ENCODE measurements at regions not wholly inside any gene's neighbourhood (a gene's known extent, or its start where the extent isn't known, plus 50 kb on each side); places are given as distances from the start of the nearest gene placed in this dataset.

DNA sequence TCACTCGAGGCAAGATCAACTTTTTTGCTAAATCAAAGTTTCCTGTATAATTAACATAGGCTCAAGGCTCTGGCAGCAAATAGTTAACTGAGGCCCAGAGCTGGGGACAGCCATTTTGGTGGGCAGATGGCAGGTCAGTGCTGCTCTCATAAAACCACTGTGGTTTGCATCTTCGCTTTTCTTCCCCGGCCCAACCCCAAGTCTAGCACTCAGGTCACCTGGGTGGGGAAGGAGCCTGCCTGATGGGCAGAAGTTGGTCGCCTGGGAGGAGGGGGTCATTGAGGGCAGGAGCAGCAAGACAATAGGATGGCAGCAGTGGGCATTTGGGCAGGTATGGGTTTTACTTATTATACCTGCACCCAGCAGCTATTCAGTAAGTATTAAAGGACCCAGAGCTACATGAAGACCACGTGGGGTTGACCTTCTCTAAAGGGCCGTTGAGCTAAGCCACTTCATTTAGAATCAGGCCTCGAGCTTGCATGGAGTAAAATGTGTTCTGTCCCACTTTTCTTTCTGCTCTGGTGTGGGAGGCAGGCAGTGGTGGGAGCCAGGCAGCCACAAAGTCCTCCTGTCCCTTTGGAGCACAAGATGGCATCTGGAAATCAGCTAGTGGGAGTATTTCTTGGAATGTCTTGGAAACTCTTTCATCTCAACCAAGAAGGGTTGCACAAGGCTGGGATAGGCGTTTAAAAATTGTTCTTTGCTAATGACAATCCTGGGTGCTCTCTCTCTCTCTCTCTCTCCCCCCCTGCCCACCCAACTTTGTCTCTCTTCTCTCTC, 133.4 kb downstream of the SPAG6 start:
- H3K9me3 Mint-ChIP-seq (ENCODE audit: low read depth, unreplicated experiment): no peaks in the 10 kb centered on the region
- no peaks in the 10 kb centered on the region for H3K4me1 Mint-ChIP-seq (ENCODE audit: low read depth, unreplicated experiment)
- intact Hi-C loops (cut with micrococcal nuclease; ENCODE audit: unreplicated experiment): no loop called here
- CTCF ChIA-PET: no interaction called here
- no peak overlapping the region for H3K4me3 Mint-ChIP-seq (ENCODE audit: low read depth, unreplicated experiment)
- no peaks in the 10 kb centered on the region for H3K36me3 Mint-ChIP-seq (ENCODE audit: insufficient read depth, unreplicated experiment)
- no peak for DNase-seq
- no peak overlapping the region for H3K27ac Mint-ChIP-seq (ENCODE audit: unreplicated experiment)
- BruUV-seq (replicated peaks): no TSS peak
- peaks cover 29% of the 10 kb centered on the region for H3K27me3 Mint-ChIP-seq (ENCODE audit: unreplicated experiment)
- TF ChIP-seq, protein P1, sequence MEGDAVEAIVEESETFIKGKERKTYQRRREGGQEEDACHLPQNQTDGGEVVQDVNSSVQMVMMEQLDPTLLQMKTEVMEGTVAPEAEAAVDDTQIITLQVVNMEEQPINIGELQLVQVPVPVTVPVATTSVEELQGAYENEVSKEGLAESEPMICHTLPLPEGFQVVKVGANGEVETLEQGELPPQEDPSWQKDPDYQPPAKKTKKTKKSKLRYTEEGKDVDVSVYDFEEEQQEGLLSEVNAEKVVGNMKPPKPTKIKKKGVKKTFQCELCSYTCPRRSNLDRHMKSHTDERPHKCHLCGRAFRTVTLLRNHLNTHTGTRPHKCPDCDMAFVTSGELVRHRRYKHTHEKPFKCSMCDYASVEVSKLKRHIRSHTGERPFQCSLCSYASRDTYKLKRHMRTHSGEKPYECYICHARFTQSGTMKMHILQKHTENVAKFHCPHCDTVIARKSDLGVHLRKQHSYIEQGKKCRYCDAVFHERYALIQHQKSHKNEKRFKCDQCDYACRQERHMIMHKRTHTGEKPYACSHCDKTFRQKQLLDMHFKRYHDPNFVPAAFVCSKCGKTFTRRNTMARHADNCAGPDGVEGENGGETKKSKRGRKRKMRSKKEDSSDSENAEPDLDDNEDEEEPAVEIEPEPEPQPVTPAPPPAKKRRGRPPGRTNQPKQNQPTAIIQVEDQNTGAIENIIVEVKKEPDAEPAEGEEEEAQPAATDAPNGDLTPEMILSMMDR (IDR thresholded peaks at IDR 0.05; ENCODE audit: unreplicated experiment): no peak

GRCh38 chr10:22479419-22479818, 134.1 kb downstream of the SPAG6 start:
- no peak overlapping the region for H3K27ac Mint-ChIP-seq (ENCODE audit: unreplicated experiment)

DNA sequence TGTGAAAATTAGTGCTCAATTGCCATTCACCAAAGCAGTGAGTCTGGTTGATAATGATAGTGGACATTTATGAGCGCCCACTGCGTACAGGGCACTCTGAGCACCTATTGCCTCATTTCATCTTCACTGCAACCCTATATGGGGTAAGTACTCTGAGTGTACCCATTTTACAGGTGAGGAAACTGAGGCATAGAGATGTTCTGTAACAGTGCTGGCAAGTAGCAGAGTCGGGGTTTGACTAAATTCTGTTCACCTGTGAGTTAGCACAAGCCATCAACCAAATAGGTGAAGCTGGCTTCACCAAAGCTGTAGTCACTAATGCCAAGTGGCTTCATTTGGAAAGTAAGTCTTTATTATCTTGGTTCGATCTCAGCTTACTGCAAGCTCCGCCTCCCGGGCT, 135.8 kb downstream of the SPAG6 start:
- Mint-ChIP-seq H3K9me3 (ENCODE audit: low read depth, unreplicated experiment) (no peaks in the 10 kb centered on the region), H3K4me3 (ENCODE audit: low read depth, unreplicated experiment) (no peak overlapping the region), H3K4me1 (ENCODE audit: low read depth, unreplicated experiment) (no peaks in the 10 kb centered on the region), H3K27ac (ENCODE audit: unreplicated experiment) (no peak overlapping the region), H3K36me3 (ENCODE audit: insufficient read depth, unreplicated experiment) (no peaks in the 10 kb centered on the region), H3K27me3 (ENCODE audit: unreplicated experiment) (peaks cover 10% of the 10 kb centered on the region)
- no TSS peak for BruUV-seq (replicated peaks)
- no peak for DNase-seq
- CTCF ChIA-PET: interaction anchor here (0.5 kb wide), 1 partner anchor 768 kb away, joined by 9 read pairs; no protein-coding TSS in a partner anchor
- TF ChIP-seq, protein P1 (IDR thresholded peaks at IDR 0.05; ENCODE audit: unreplicated experiment): no peak
- intact Hi-C loops (cut with micrococcal nuclease; ENCODE audit: unreplicated experiment): no loop called here

More at GRCh38 chr10:22479419-22479818, 134.1 kb downstream of the SPAG6 start:
- no TSS peak for BruUV-seq (replicated peaks)
- Mint-ChIP-seq H3K4me1 (ENCODE audit: low read depth, unreplicated experiment) (no peaks in the 10 kb centered on the region), H3K9me3 (ENCODE audit: low read depth, unreplicated experiment) (no peaks in the 10 kb centered on the region), H3K27me3 (ENCODE audit: unreplicated experiment) (peaks cover 27% of the 10 kb centered on the region), H3K4me3 (ENCODE audit: low read depth, unreplicated experiment) (no peak overlapping the region), H3K36me3 (ENCODE audit: insufficient read depth, unreplicated experiment) (no peaks in the 10 kb centered on the region)
- no peak for DNase-seq
- CTCF ChIA-PET: no interaction called here
- TF ChIP-seq, protein P1 (IDR thresholded peaks at IDR 0.05; ENCODE audit: unreplicated experiment): no peak
- intact Hi-C loops (cut with micrococcal nuclease; ENCODE audit: unreplicated experiment): no loop called here

DNA sequence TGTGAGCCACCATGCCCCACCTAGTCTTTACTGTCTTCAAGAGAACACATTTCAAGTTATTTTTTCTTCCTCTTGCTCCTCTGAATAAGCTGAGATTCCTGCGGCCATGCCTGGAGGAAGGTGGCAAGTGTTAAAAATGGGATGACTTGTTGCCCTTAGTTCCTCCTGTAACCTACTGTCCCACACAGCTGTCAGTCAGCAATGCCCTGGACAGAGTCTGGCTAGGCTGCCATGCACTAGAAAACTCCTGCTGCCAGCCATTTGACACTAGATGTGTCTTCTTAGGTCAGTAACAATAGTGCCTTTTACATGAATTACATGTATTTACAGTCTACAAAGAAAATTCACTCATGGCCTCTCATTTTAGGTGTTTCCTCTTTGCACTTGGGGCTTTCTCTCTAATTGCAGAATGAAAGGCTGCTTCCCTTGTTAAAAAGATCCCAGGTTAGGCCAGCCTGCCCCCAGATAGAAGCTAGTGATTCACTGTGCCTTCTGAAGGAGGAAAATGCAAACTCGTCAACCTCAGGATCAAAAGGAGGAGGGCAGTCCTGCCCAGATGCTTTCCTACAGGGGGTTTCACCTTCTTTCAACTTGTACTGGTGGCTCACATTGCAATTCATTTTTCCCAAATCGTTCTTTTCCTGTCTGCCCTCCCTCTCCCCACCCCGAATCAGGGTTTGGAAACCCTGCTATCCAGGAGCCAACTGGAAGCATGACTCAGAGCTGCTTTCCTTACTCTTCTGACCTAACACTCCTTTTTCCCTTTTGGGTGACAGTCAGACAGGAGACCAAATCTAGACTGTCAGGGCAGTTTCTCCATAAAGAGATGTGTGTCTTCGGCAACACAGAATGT, 136.6 kb downstream of the SPAG6 start:
- Mint-ChIP-seq H3K9me3 (ENCODE audit: low read depth, unreplicated experiment) (no peaks in the 10 kb centered on the region), H3K27me3 (ENCODE audit: unreplicated experiment) (peaks cover 2% of the 10 kb centered on the region), H3K27ac (ENCODE audit: unreplicated experiment) (no peak overlapping the region), H3K4me1 (ENCODE audit: low read depth, unreplicated experiment) (no peaks in the 10 kb centered on the region), H3K4me3 (ENCODE audit: low read depth, unreplicated experiment) (no peak overlapping the region), H3K36me3 (ENCODE audit: insufficient read depth, unreplicated experiment) (no peaks in the 10 kb centered on the region)
- no TSS peak for BruUV-seq (replicated peaks)
- DNase-seq: no peak
- TF ChIP-seq, protein P1 (IDR thresholded peaks at IDR 0.05; ENCODE audit: unreplicated experiment): no peak
- CTCF ChIA-PET: interaction anchor here (1.0 kb wide), 1 partner anchor 32 kb away, joined by 3 read pairs; no protein-coding TSS in a partner anchor
- intact Hi-C loops (cut with micrococcal nuclease; ENCODE audit: unreplicated experiment): no loop called here
